ENCODE measurements at regions not wholly inside any gene's neighbourhood (a gene's known extent, or its start where the extent isn't known, plus 50 kb on each side); places are given as distances from the start of the nearest gene placed in this dataset.

GRCh38 chr1:4221107-4221506 is 321.0 kb upstream of the C1orf174 start:
- Mint-ChIP-seq H3K9me3 (ENCODE audit: unreplicated experiment) (peaks cover 23% of the 10 kb centered on the region), H3K4me3 (ENCODE audit: unreplicated experiment) (no peak overlapping the region), H3K27ac (ENCODE audit: low read depth, unreplicated experiment) (no peak overlapping the region), H3K36me3 (ENCODE audit: insufficient read depth, unreplicated experiment) (peaks cover 6% of the 10 kb centered on the region), H3K4me1 (ENCODE audit: insufficient read depth, unreplicated experiment) (no peaks in the 10 kb centered on the region), H3K27me3 (ENCODE audit: insufficient read depth, unreplicated experiment) (no peaks in the 10 kb centered on the region)
- no TSS peak for BruUV-seq (replicated peaks)
- no peak for TF ChIP-seq CTCF (IDR thresholded peaks at IDR 0.05; ENCODE audit: unreplicated experiment)
- intact Hi-C loops (cut with micrococcal nuclease): no loop called here
- no peak for DNase-seq (ENCODE audit: unreplicated experiment)
- CTCF ChIA-PET: interaction anchor here (1.0 kb wide), 1 partner anchor 17 kb away, joined by 3 read pairs; no protein-coding TSS in a partner anchor
- POLR2A ChIA-PET: no interaction called here

DNA sequence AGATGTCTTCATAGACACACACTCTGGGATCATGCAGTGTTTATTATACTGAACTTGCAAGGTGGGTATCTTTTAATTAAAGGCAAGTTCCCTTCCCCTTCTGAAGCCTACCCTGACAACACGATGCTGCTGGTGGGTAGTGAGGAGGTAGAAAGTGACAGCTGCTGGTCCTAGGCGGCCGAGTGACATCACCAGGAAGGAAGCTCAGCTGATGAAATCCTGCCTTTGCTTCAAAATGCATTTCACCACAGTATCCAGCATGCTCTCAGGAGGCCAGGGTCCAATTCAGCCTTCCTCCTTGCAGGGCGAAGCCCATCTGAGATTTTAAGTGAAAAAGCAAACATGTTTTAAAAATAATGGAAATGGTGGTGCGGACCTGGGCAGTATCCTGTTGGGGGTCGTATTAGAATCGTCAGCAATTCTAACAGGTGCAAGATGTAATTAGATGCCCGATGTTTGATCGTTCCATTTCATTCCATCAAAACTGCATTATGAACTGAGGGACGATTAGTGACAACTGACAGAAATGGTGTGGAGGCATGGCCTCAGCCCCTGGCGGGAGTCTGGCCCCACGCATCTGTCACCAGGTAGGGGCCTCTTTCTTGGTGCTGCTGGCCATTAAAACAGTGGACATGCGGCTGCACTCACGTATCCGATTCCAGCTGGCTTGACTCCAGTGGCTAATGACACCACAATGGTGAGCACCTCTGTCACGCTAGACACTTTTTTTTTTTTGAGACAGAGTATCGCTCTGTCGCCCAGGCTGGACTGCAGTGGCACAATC is 324.8 kb upstream of the C1orf174 start:
- no peaks in the 10 kb centered on the region for H3K4me1 Mint-ChIP-seq (ENCODE audit: insufficient read depth, unreplicated experiment)
- ChIA-PET POLR2A (no interaction called here), CTCF (no interaction called here)
- BruUV-seq (replicated peaks): no TSS peak
- intact Hi-C loops (cut with micrococcal nuclease): no loop called here
- H3K9me3 Mint-ChIP-seq (ENCODE audit: unreplicated experiment): peaks cover 30% of the 10 kb centered on the region
- no peaks in the 10 kb centered on the region for H3K36me3 Mint-ChIP-seq (ENCODE audit: insufficient read depth, unreplicated experiment)
- H3K27ac Mint-ChIP-seq (ENCODE audit: low read depth, unreplicated experiment): no peak overlapping the region
- H3K4me3 Mint-ChIP-seq (ENCODE audit: unreplicated experiment): no peak overlapping the region
- no peaks in the 10 kb centered on the region for H3K27me3 Mint-ChIP-seq (ENCODE audit: insufficient read depth, unreplicated experiment)
- no peak for DNase-seq (ENCODE audit: unreplicated experiment)
- TF ChIP-seq CTCF (IDR thresholded peaks at IDR 0.05; ENCODE audit: unreplicated experiment): no peak

GRCh38 chr1:4227986-4228385 is 327.9 kb upstream of the C1orf174 start:
- no peak overlapping the region for H3K27ac Mint-ChIP-seq (ENCODE audit: low read depth, unreplicated experiment)
- peaks cover 20% of the 10 kb centered on the region for H3K9me3 Mint-ChIP-seq (ENCODE audit: unreplicated experiment)
- DNase-seq (ENCODE audit: unreplicated experiment): no peak
- no peak for TF ChIP-seq CTCF (IDR thresholded peaks at IDR 0.05; ENCODE audit: unreplicated experiment)
- no peaks in the 10 kb centered on the region for H3K27me3 Mint-ChIP-seq (ENCODE audit: insufficient read depth, unreplicated experiment)
- no peak overlapping the region for H3K4me3 Mint-ChIP-seq (ENCODE audit: unreplicated experiment)
- intact Hi-C loops (cut with micrococcal nuclease): no loop called here
- ChIA-PET POLR2A (no interaction called here), CTCF (no interaction called here)
- no peaks in the 10 kb centered on the region for H3K4me1 Mint-ChIP-seq (ENCODE audit: insufficient read depth, unreplicated experiment)
- BruUV-seq (replicated peaks): no TSS peak
- no peaks in the 10 kb centered on the region for H3K36me3 Mint-ChIP-seq (ENCODE audit: insufficient read depth, unreplicated experiment)

DNA sequence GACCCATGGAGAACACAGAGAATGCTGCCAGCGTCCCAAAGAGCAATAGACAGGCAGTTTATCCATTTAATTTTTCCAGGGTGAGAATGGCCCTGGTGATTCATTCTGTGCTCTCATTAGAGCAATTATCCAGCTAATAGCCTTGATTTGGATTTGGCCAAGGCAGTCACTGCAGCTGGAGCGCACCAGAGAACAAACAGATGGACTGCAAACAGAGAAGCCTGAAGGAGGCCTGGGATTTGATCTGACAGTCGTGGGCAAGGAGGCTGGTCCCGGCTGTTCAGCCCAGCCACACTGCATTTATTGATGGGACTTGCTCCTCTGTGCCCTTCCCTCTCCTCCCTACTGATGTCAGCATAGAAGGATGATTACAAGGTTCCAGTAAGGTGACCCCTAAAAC is 353.9 kb upstream of the C1orf174 start:
- intact Hi-C loops (cut with micrococcal nuclease): no loop called here
- Mint-ChIP-seq H3K4me1 (ENCODE audit: insufficient read depth, unreplicated experiment) (no peaks in the 10 kb centered on the region), H3K9me3 (ENCODE audit: unreplicated experiment) (peaks cover 51% of the 10 kb centered on the region), H3K4me3 (ENCODE audit: unreplicated experiment) (no peak overlapping the region), H3K27ac (ENCODE audit: low read depth, unreplicated experiment) (no peak overlapping the region), H3K36me3 (ENCODE audit: insufficient read depth, unreplicated experiment) (peaks cover 6% of the 10 kb centered on the region), H3K27me3 (ENCODE audit: insufficient read depth, unreplicated experiment) (no peaks in the 10 kb centered on the region)
- TF ChIP-seq CTCF (IDR thresholded peaks at IDR 0.05; ENCODE audit: unreplicated experiment): no peak
- BruUV-seq (replicated peaks): no TSS peak
- no peak for DNase-seq (ENCODE audit: unreplicated experiment)
- POLR2A ChIA-PET: no interaction called here
- CTCF ChIA-PET: interaction anchor here (0.7 kb wide), 1 partner anchor 1407 kb away, joined by 3 read pairs; no protein-coding TSS in a partner anchor

Measured in MCF 10A (cell line).